ENCODE measurements at regions not wholly inside any gene's neighbourhood (a gene's known extent, or its start where the extent isn't known, plus 50 kb on each side); places are given as distances from the start of the nearest gene placed in this dataset.
"Not testable (repeated sequence)": the region's sequence is repeated elsewhere in the genome, so short reads cannot be mapped to it uniquely, and the experiment has no call there.

DNA sequence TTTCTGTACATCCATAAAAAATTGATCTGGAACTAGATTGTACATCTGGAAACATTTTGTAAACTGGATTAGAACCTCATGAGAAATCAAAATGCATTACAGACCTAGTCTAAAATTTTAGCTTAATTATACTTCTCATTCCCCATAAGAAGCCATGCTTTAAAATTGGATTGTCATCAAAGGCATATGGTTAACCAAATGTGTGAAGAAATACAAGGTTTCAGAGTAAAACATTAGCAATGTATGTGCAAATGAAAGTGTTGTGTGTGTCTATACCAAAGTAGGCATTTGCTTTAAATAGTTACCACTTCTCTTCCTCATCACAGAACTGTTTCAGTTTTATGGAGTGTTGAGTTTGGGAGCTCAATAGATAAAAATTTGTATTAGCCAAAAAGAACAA, 968.7 kb downstream of the EPHA3 start:
- DNase-seq (ENCODE audit: low spot score): no peak

DNA sequence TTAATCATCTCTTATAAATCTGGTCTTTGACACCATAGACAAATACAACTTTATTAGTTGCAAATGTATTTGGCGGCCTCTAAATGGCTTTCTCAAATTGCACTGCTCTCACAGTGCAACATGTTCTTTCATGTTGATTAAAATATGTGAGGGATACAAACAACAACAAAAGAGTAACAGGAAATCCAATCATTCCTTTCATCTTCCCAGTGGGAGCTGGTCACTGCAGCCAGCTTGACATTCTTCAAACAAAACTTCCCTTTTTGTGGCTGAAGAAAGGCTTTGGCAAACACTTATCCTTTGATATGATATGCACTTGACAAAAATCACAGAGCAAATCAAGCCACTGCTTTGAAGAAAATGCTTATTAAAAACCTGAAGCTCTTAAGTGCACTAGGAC, 973.6 kb downstream of the EPHA3 start:
- DNase-seq (ENCODE audit: low spot score): no peak

DNA sequence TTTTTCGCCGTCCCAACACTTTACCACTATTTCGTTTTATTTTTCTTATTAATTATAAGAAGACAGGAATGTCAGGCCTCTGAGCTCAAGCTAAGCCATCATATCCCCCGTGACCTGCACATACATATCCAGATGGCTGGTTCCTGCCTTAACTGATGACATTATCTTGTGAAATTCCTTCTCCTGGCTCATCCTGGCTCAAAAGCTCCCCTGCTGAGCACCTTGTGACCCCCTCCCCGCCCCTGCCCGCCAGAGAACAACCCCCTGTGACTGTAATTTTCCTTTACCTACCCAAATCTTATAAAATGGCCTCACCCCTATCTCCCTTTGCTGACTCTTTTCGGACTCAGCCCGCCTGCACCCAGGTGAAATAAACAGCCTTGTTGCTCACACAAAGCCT, 978.9 kb downstream of the EPHA3 start:
- not testable (repeated sequence) for DNase-seq (ENCODE audit: low spot score)

DNA sequence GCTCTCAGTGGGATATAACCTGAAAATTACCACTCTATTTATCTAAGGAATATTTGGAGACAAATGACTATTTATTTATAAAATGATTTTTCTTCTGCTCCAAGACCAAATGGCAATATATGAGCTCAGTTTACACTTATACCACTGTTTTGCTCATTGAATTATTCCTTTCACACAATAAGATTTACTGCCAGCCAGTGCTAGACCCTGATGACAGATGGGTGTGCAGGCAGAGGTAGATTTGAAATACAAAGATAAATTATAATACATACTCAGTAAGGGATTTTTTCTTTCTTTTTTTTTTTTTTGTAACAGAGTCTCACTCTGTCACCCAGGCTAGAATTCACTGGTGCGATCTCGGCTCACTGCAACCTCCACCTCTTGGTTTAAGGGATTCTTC, 980.3 kb downstream of the EPHA3 start:
- no peak for DNase-seq (ENCODE audit: low spot score)

DNA sequence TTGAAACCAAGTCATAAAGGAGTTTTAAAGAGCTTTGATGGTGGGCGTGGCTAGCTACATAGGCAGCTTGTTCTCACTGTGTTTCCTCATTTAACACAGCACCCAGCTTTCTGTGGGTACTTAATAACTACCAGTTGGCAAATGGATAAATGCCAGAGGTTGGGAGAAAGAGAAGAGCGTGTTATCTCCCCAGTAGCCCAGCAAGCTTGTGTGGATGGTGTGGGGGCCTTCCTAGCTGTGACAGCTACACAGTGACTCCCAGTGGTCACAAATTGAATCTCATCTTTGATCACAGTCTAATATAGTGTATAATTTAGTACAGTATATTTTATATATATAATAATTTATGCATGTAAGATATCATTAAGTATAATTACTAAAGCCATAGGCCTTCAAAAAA, 984.1 kb downstream of the EPHA3 start:
- peak; percentile 7 for DNase-seq (ENCODE audit: low spot score)

DNA sequence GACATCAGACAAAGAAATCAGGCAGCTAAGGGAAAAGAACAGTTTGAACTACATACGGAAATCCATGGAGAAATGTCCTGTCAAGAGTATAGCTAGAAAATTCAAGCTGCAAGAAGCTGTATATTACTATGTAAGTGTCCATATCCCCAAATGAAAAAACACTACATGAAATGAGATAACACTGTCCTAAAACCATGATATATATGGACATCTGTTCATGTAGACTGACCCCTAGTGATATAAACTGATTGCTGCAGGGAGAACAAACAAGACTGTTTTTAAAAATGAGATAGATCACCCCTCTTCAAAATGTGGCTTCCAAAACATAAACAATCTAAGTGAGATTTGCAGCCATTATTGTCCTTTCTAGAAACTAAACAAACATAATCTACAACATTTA, 985.6 kb downstream of the EPHA3 start:
- peak; percentile 3 for DNase-seq (ENCODE audit: low spot score)

DNA sequence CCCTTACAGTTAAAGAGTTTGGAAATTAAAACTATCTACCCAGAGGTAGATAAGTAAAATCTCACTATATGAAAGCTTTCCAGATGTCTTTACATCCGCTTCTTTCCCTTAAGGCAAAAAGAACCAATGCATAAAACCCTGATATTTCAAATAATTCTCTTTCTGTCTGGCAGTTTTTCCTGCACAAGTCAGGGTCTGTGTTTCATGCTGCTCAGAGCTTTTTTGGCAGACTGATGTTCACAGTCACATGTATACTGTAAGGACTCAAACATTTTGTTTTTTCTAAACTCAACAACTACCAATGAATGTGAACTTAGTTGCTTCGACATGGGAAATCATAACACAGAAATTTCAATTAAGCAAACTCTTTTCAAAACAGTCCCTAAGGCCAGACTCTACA, 988.4 kb downstream of the EPHA3 start:
- DNase-seq (ENCODE audit: low spot score): no peak

DNA sequence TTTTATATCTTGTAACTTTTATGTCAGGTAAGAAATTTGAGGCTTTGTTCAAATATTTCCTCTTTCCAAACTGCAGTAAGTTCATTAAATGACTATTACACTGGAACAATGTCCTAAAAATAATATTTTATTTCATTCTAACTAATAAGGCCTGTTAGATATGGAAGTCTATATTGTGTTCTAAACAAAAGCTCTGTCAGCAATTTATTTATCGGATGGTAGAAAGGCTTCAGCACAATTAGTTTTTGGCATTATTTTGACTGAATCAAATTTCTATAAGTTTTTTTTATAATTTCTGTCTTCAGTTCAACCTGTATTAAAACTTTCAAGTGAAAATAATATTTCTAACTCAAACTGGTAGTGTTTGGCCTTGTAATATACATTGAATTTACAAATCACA, 992.1 kb downstream of the EPHA3 start:
- DNase-seq (ENCODE audit: low spot score): no peak

DNA sequence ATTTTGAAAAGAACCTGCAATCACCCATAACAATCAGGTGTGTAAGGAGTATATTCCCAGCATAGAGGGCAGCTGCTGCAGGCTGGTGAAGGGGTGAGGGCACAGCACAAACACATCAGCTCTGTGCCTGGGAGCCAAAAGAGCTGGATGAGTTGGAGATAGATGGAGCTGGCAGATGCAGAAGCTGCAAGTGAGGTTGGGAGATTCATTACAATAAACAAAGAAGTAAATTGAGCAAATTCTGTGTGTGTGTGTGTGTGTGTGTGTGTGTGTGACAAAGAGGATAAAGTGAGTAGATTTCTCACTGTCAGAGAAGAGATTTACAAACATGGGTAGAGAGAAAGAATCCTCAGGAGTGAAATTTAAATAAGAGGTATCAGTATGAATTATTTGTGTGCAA, 994.7 kb downstream of the EPHA3 start:
- no peak for DNase-seq (ENCODE audit: low spot score)

DNA sequence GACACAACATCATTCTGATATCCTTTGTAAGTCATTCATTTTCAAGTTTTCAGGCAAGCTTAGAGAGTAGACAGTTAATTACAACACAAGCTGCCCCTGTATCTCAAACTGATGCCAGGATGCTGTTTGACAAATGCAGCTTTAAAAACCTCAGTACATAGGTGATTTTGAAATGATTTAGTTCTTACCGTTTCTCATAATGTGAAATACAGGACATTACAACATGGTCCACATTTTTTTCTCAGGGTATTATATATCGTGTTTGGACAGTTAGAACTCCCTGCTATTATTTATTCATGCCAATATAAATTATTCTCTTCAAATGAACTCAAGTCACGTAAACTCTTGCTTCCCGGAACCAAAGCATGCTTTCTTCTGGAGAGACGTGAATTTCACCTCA, 1013.9 kb downstream of the EPHA3 start:
- DNase-seq (ENCODE audit: low spot score): no peak

DNA sequence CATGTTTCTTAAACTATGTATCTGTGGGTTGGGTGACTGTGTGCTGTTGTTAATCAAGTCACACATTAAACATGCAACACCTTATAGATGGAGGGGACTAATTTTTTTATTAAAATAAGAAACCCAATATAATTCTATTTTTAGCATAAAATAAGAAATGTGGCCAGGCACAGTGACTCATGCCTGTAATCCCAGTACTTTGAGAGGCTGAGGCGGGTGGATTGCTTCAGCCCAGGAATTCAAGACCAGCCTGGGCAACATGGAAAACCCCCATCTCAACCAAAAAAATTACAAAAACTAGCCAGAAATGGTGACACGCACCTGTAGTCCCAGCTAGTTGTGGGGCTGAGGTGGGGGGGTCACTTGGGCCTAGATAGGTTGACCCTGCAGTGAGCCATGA, 1021.0 kb downstream of the EPHA3 start:
- no peak for DNase-seq (ENCODE audit: low spot score)

DNA sequence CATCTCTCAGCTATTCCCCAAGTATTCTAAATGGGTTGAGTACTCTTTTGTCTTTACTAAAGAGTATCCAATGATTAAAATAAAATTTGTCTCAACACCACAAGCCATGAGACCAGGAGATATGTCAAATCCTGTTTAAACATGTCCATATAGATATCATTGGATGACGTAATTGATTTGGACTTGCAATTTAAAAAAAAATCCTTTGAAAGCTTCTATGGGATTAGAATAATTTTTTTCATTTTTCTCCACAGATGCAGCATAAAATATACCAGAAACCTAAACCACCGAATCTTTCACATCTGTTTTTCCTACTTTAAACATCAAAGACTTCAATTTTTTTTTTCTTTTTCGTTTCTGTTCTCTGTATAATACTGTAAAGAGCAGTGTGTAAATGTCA, 1022.3 kb downstream of the EPHA3 start:
- no peak for DNase-seq (ENCODE audit: low spot score)

DNA sequence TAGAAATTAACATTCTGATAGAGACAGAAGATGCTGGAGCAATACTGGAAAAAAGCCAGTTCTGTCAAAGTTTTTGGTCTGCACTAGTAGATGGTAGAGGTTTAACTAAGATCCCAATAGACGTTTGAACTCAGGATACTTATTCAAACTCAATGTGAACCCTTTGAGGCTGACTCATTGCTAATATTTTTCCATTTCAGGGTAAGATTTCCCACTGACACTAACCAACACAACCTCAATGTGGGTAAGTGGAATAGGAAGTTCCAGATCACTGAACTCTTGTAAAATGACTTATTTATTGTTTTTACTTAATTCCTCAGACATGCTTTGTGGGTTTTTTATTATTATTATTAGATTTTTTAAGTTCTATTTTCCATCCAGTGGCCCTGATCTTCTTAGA, 1024.8 kb downstream of the EPHA3 start:
- DNase-seq (ENCODE audit: low spot score): no peak

DNA sequence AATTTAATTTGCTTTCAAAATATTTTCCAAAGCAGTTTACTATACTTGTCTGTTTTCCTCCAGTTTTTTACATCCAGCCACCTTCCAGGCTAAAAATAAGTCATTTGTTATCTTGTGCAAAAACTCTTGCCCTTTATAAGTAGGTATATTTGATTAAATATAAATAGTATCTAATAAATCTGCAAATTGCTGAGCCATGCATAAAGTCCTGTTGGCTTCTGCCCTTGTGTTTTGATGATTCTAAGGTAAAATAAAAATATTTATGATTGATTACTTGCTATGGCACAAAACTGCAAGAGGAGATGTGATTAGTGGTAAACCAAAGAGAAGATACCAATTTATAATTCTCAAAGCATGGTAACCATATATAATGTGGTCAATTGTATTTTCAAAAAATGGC, 1026.7 kb downstream of the EPHA3 start:
- DNase-seq (ENCODE audit: low spot score): no peak

DNA sequence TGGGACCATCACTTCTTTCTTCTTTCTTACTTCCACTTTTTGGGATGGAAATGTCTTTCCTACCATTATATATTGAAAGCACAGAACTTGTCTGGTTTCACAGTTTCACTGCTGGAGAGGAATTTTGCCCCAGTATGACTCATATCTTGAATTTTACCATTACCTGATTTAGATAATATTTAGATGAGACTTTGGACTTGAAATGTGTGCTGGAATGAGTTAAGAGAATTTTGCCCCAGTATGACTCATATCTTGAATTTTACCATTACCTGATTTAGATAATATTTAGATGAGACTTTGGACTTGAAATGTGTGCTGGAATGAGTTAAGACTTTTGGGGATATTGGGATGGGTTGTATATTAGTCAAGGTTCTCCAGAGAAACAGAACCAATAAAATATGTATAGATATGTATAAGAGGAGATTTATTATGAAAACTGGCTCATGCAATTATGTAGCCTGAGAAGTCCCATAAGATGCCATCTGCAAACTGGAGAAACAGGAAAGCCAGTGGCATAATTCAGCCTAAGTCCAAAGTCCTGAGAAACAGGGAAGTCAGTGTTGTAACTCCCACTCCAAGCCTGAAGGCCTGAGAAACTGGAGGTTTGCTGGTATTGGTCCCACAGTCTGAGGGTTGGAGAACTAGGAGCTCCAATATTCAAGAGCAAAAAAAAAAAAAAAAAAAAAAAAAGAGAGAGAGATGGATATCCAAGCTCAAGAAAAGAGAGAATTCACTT, 1029.2 kb downstream of the EPHA3 start:
- DNase-seq (ENCODE audit: low spot score): no peak

DNA sequence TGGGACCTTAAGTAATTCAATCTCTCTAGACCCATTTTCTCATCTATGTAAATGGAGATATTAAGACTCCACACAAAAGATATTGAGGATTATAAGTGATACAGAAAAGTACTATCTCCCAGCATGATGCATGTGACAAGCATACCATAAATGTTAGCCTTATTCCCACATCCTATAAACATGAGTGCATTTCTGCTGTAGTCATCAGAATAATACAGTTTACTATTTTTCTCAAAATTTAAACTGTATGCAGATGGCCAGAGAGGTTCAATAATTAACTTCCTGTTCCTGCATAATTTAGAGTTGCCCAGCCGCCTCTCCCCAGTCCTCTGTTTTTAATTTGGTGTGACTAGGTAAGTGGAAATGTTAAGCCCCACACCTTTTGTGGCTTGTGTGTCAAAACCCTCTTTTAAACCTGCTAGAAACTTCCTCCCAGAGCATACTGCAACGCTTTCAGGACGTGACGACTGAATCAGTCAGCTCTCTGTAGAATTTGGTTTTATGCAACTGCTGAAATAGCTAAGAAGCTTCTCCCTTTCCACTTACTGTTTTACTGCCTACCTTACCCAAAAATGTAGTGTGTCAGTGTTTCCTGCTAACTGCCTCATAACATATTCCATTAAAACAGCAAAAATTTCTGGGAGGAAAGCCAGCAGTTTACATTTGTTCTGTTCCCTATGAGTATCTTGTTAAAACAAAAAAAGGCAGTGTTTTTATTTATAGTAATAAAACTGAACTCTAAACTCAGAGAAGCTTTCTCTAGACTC, 1037.9 kb downstream of the EPHA3 start:
- DNase-seq (ENCODE audit: low spot score): no peak

DNA sequence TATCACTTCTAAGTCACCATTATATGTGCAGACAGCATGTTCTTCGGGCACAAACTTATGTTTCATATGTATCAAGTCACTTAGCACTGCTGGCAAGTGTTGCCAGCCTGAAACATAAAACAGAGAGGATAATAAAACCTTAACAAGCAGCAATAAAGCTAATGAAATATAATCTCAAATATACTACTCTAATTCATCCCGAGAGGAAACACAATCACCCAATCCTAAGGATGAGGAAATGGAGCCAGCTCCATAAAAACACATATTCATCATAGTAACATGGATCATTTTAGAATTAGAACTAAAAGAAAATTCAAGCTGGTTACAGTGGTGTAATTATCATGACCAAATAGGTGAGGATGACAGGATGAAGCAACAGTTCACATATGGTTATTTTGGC, 1072.7 kb downstream of the EPHA3 start:
- DNase-seq (ENCODE audit: low spot score): no peak

DNA sequence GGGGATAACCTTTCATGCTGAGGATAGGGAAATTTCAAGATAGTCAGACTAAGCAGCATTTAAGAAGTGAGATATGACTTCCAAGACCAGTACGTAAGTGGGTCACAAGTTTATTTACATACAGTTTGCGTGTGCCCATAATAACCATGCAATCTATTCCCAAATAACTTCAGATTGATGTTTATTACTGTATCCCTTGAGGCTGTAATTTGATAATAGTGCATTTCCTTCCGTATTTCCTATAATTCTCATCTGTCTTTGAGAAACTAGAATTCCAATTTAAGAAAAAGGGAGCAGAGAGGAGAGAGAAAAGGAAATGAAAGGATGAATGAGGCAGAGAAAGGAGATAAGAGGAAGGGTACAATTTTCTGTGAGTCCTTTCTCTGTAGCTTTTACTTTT, 1073.1 kb downstream of the EPHA3 start:
- DNase-seq (ENCODE audit: low spot score): no peak

DNA sequence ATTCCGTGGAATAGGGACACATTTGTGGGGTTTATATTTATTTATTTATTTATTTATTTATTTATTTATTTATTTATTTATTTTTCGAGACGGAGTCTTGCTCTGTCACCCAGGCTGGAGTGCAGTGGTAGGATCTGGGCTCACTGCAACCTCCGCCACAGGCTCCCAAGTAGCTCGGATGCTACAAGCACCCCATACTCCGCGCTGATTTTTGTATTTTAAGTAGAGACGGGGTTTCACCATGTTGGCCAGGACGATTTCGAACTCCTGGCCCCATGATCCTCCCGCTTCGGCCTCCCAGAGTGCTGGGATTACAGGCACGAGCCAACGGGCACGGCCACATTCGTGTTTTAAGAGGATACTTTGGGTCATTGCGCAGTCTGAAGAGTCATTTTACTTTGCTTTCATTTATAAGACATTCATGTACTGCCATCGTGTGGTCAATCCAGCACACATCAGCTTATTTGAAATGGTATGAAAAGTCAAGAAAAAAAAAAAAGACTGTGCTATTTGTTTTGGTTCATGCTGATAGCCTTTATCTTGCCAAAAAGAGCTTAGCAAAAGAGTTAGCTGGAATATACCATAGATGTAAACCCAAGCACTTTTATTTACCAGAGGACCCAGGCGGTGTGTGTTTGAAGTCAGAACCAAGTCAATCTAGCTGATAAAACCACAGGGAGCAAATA, 1075.0 kb downstream of the EPHA3 start:
- peak; percentile 4 for DNase-seq (ENCODE audit: low spot score)

DNA sequence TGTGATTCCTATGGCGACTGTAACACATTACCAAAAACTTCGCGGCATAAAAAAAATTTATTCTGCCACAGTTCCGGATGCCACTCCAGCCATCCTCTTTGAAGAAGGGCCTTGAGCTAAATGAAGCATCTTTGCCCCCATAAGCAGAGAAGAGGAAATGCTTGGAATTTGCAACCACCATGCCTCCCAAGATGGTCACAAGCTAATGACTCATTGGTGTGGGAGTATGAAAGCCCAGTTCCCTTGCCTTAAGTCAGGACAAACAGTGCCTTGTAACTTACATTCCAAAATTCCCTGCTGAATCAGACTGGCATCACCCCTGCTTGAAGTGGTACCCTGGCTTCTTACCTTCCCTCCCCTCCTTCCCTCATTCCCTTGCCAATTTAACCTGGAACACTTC, 1077.4 kb downstream of the EPHA3 start:
- DNase-seq (ENCODE audit: low spot score): no peak

DNA sequence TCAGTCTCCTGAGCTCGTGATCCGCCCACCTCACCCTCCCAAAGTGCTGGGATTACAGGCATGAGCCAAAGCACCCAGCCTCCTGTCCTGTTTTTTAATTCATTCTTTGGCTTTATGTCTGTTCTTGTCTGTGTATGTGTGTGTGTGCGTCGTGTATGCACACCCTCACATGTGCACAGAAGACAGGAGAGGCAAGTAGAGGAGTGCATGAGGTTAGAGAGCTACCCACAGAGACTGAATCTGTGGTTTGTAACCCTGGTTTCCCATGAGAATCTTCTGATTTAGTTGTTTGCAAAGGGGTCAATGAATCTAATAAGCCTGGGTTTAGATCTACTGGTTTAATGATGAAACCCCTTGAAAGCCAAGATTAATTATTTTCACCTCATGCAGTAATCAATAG, 1090.0 kb downstream of the EPHA3 start:
- not testable (repeated sequence) for DNase-seq (ENCODE audit: low spot score)

DNA sequence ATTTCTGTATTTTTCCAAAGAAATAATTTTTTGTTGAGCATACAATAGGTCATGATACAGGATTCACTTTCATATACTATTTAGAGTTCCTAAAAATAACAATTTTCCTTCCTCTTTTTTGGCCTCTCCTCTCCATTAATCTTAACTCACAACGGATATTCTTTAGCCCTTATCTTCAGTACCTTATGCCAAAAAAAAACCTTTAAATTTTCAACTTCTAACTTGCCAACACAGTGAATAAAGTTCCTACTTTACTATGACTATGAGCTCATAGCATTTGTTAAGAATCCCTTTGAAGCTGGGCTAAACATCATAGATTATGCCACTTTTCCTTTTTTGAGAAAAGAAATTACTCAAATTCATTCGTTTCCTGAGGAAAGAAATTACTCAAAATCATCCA, 1095.5 kb downstream of the EPHA3 start:
- DNase-seq (ENCODE audit: low spot score): not testable (repeated sequence)

DNA sequence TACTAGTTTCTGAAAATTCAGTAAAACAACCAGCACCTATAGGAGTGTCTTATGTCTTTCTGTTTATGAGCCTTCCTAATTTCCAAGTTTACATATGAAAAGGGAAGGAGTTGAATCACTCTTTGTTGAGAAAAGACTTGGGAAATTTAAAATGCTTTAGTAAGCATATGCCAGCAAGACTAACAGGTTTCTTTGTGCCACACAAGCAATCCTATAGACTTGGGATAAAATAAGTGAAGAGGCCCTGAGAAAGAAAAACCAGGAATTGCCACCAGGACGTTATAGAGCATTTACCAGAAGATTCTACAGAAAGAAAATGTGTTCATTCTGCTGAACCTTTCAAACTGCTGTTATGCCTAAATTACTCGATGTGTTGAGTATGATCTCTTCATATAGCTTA, 1099.1 kb downstream of the EPHA3 start:
- DNase-seq (ENCODE audit: low spot score): not testable (repeated sequence)
